ENCODE measurements at regions not wholly inside any gene's neighbourhood (a gene's known extent, or its start where the extent isn't known, plus 50 kb on each side); places are given as distances from the start of the nearest gene placed in this dataset.
A peak's percentile ranks its signal among the peaks of the same experiment; 100 is the strongest.
"Not testable (repeated sequence)": the region's sequence is repeated elsewhere in the genome, so short reads cannot be mapped to it uniquely, and the experiment has no call there.

GRCh38 chr6:74570044-74570443 is 635.8 kb downstream of the COL12A1 start:
- DNase-seq (ENCODE audit: low read depth), result no peak
- no peak for TF ChIP-seq CTCF (IDR thresholded peaks at IDR 0.05; ENCODE audit: insufficient read depth, low read length)
- H3K4me3 ChIP-seq (ENCODE audit: low read depth, low read length), result no peak overlapping the region

- peak; percentile 48 for DNase-seq (ENCODE audit: low read depth)
- TF ChIP-seq CTCF (IDR thresholded peaks at IDR 0.05; ENCODE audit: insufficient read depth, low read length), result no peak
- H3K4me3 ChIP-seq (ENCODE audit: low read depth, low read length), result no peak overlapping the region
These were observed 637.0 kb downstream of the COL12A1 start for GRCh38 chr6:74568861-74569260.

- H3K4me3 ChIP-seq (ENCODE audit: low read depth, low read length); DNase-seq (ENCODE audit: low read depth): not testable (repeated sequence)
These were observed 637.9 kb downstream of the COL12A1 start for GRCh38 chr6:74567923-74568290.

GRCh38 chr6:74567281-74567922 is 638.5 kb downstream of the COL12A1 start:
- DNase-seq (ENCODE audit: low read depth), result no peak
- no peak for TF ChIP-seq CTCF (IDR thresholded peaks at IDR 0.05; ENCODE audit: insufficient read depth, low read length)
- no peak overlapping the region for H3K4me3 ChIP-seq (ENCODE audit: low read depth, low read length)

- no peak for DNase-seq (ENCODE audit: low read depth)
These were observed 648.6 kb downstream of the COL12A1 start for GRCh38 chr6:74557236-74557635.

GRCh38 chr6:74554041-74554440 is 651.8 kb downstream of the COL12A1 start:
- no peak for TF ChIP-seq CTCF (IDR thresholded peaks at IDR 0.05; ENCODE audit: insufficient read depth, low read length)
- DNase-seq (ENCODE audit: low read depth), result no peak
- H3K4me3 ChIP-seq (ENCODE audit: low read depth, low read length), result no peak overlapping the region

More at GRCh38 chr6:74557236-74557635, 648.6 kb downstream of the COL12A1 start:
- TF ChIP-seq CTCF (IDR thresholded peaks at IDR 0.05; ENCODE audit: insufficient read depth, low read length), result no peak
- no peak overlapping the region for H3K4me3 ChIP-seq (ENCODE audit: low read depth, low read length)

GRCh38 chr6:74551896-74552295 is 654.0 kb downstream of the COL12A1 start:
- DNase-seq (ENCODE audit: low read depth), result peak; percentile 19
- TF ChIP-seq CTCF (IDR thresholded peaks at IDR 0.05; ENCODE audit: insufficient read depth, low read length), result no peak
- no peak overlapping the region for H3K4me3 ChIP-seq (ENCODE audit: low read depth, low read length)

Measured in fibroblast of the aortic adventitia (primary cell).